Mucosa of rectum (tissue), 2 donors: ENCODE measurements at regions not wholly inside any gene's neighbourhood (a gene's known extent, or its start where the extent isn't known, plus 50 kb on each side); places are given as distances from the start of the nearest gene placed in this dataset.

Source experiments
- H3K27ac ChIP-seq, 2 donors: one replicate each; pipeline ENCODE4 v1.7.0; 2013; ENCODE audit warnings: inconsistent platforms in 2 of 2, low read depth in 2 of 2, low read length in 2 of 2
- H3K27me3 ChIP-seq, 2 donors: one replicate each; pipeline ENCODE4 v1.7.0; 2013; ENCODE audit warnings: low read length in 2 of 2; ENCODE audit not compliant: control insufficient read depth in 2 of 2, insufficient read depth in 2 of 2
- H3K36me3 ChIP-seq, 2 donors: one replicate each; pipeline ENCODE4 v1.7.0; 2013; ENCODE audit warnings: low read length in 2 of 2; ENCODE audit not compliant: control insufficient read depth in 2 of 2, insufficient read depth in 2 of 2
- H3K4me1 ChIP-seq, 2 donors: one replicate each; pipeline ENCODE4 v1.7.0; 2013; ENCODE audit warnings: low read length in 2 of 2, mild to moderate bottlenecking in 1 of 2; ENCODE audit not compliant: control insufficient read depth in 2 of 2, insufficient read depth in 2 of 2
- H3K4me3 ChIP-seq, 2 donors: one replicate each; pipeline ENCODE4 v1.7.0; 2013; ENCODE audit warnings: low read length in 2 of 2
- H3K9ac ChIP-seq, 2 donors: one replicate each; pipeline ENCODE4 v1.7.0; 2013; ENCODE audit warnings: low read length in 2 of 2, low read depth in 1 of 2, mild to moderate bottlenecking in 1 of 2
- H3K9me3 ChIP-seq, 2 donors: one replicate each; pipeline ENCODE4 v1.7.0; 2013; ENCODE audit warnings: low read length in 2 of 2; ENCODE audit not compliant: control insufficient read depth in 2 of 2
- donor health status: healthy.
- donor health status: Normal muscosa, but diverticular disease.

- no peaks in the 10 kb centered on the region for H3K9me3 ChIP-seq
- H3K27me3 ChIP-seq: no peaks in the 10 kb centered on the region
- H3K4me1 ChIP-seq: no peaks in the 10 kb centered on the region
- no peak overlapping the region for H3K9ac ChIP-seq
- H3K4me3 ChIP-seq: no peak overlapping the region
- no peaks in the 10 kb centered on the region for H3K36me3 ChIP-seq
- H3K27ac ChIP-seq: no peak overlapping the region
Observed at GRCh38 chr2:138103156-138103555, 138.9 kb downstream of the HNMT start.

DNA sequence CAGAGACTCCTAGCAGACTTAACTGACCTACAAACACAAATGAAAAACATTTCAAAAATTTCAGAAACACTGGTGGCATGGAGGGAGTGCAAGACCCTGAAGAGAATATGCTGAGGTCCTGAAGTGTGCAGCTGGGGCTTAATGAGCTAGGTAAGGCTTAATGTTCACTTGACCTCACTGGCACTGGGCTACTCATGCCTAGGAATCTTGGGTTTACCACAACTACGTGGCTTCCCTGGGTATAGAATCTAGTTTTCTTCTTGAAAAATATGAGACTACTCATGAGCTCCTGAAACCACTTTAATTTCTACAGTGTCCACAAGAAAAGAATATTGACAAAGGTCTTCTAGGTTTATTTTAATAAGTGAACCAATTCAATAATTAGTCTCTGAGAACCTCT is 139.8 kb downstream of the HNMT start:
- Histone ChIP-seq H3K4me1 (no peaks in the 10 kb centered on the region), H3K4me3 (no peak overlapping the region), H3K27me3 (no peaks in the 10 kb centered on the region), H3K9me3 (no peaks in the 10 kb centered on the region), H3K36me3 (no peaks in the 10 kb centered on the region), H3K9ac (no peak overlapping the region), H3K27ac (no peak overlapping the region)

- no peak overlapping the region for H3K27ac ChIP-seq
- no peaks in the 10 kb centered on the region for H3K9me3 ChIP-seq
- H3K36me3 ChIP-seq: no peaks in the 10 kb centered on the region
- no peaks in the 10 kb centered on the region for H3K27me3 ChIP-seq
- no peak overlapping the region for H3K4me3 ChIP-seq
- H3K4me1 ChIP-seq: no peaks in the 10 kb centered on the region
- H3K9ac ChIP-seq: no peak overlapping the region
Observed at GRCh38 chr2:138105358-138105757, 141.1 kb downstream of the HNMT start.

DNA sequence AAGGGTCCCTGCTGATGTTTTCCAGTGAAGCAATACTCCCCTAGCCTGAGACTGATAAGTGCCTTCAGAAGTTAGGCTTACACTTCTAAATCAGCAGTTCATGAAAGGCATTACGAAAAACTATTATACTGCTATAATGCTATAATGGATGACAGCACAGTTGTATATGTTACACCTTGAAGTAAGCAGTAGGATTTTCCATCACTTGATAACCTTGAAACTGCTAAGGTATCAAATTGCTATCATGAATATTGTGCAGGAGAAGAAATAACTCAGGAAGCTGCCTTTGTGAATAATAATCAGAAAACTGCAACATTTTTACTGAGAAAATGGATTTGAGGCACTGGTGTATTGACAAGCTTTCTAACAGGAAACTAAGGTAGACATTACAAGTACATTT is 142.3 kb downstream of the HNMT start:
- no peaks in the 10 kb centered on the region for H3K9me3 ChIP-seq
- no peaks in the 10 kb centered on the region for H3K36me3 ChIP-seq
- no peaks in the 10 kb centered on the region for H3K4me1 ChIP-seq
- no peak overlapping the region for H3K27ac ChIP-seq
- H3K4me3 ChIP-seq: no peak overlapping the region
- no peaks in the 10 kb centered on the region for H3K27me3 ChIP-seq
- no peak overlapping the region for H3K9ac ChIP-seq

DNA sequence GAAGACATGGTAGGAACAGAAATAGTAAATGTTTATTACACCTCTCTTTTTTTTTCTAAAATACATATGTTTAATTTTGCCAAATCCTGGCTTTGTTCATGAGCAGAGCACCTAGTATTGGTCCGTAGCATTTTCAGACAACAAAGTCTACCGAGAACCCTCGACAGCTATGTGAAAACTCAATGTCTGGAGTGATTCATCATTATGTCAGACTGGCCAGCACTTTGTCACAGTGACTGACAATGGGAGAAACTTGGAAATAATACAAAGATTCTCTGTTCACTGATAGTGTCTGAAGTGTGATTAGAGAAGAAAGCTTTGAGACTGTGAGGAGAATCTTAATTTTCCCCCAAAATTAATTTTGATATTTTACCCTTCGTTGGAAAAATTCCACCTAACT is 143.0 kb downstream of the HNMT start:
- Histone ChIP-seq H3K4me1 (no peaks in the 10 kb centered on the region), H3K9ac (no peak overlapping the region), H3K9me3 (no peaks in the 10 kb centered on the region), H3K4me3 (no peak overlapping the region), H3K27me3 (no peaks in the 10 kb centered on the region), H3K36me3 (no peaks in the 10 kb centered on the region), H3K27ac (no peak overlapping the region)

DNA sequence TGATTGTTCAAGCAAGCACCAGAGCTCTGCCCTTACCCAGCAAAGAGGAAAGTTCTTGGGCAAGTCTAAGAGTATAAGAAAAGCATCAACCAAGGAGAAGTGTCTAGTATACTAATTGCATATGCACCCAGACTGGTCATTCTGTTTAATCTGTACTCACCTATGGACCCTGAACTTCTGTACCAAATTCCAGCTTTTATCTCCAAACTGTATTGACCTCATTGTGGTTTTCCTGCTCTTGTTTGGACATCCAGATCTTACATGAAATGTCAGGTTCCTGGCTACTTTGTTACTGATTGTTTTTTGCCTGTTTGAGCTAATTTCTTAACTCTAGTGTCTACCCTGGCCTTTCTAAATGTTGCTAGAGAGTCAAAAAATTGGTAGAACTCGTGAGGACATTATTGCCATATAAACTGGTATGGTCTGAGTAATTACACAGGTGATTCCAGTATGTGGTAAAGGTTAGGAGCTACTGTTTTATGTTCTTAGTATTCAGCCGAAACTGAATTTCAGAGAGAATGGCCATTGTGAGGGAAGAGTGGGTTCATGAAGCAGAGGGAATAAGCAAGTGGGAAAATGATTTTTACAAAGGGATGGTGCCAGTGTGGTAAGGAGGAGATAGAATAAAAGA is 146.3 kb downstream of the HNMT start:
- Histone ChIP-seq H3K27ac (no peak overlapping the region), H3K27me3 (no peaks in the 10 kb centered on the region), H3K9ac (no peak overlapping the region), H3K4me1 (no peaks in the 10 kb centered on the region), H3K4me3 (no peak overlapping the region), H3K9me3 (no peaks in the 10 kb centered on the region), H3K36me3 (no peaks in the 10 kb centered on the region)

GRCh38 chr2:138112536-138112935 is 148.3 kb downstream of the HNMT start:
- Histone ChIP-seq H3K4me1 (no peaks in the 10 kb centered on the region), H3K9ac (no peak overlapping the region), H3K4me3 (no peak overlapping the region), H3K36me3 (no peaks in the 10 kb centered on the region), H3K27ac (no peak overlapping the region), H3K27me3 (no peaks in the 10 kb centered on the region), H3K9me3 (no peaks in the 10 kb centered on the region)

DNA sequence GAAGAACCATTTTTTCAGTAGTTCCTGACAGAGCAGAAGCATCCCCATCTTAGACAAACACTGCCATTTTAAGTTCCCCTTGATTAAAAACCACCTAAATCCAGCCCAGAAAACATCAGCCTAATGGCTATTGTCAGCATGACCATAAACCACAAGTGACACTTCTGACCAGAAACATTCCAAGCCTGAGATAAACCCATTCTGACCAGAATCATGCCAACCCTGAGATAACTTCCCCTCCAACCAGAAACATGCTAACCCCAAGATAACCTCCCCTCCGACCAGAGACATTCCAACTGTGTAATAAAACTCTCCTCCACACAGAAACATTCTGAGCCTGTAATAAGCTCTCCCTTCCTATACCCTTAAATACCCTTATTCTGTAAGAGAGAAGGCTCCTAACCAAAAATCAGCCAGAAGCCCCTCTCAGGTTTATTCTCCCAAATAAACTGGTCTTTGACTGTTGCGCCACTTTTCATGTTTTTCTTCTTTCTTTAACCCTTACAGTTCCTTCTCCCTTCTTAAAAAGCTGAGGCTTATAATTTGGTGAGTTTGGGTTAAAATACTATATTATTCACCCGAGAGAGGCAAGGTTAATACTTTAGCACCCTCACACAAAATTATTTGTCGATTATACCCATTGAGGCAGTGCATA is 149.7 kb downstream of the HNMT start:
- no peak overlapping the region for H3K9ac ChIP-seq
- no peaks in the 10 kb centered on the region for H3K9me3 ChIP-seq
- H3K4me1 ChIP-seq: no peaks in the 10 kb centered on the region
- H3K27ac ChIP-seq: no peak overlapping the region
- H3K4me3 ChIP-seq: no peak overlapping the region
- H3K36me3 ChIP-seq: no peaks in the 10 kb centered on the region
- H3K27me3 ChIP-seq: no peaks in the 10 kb centered on the region

GRCh38 chr2:138115666-138116065 is 151.4 kb downstream of the HNMT start:
- H3K4me3 ChIP-seq: no peak overlapping the region
- H3K36me3 ChIP-seq: no peaks in the 10 kb centered on the region
- no peaks in the 10 kb centered on the region for H3K4me1 ChIP-seq
- H3K27ac ChIP-seq: no peak overlapping the region
- H3K9ac ChIP-seq: no peak overlapping the region
- no peaks in the 10 kb centered on the region for H3K27me3 ChIP-seq
- H3K9me3 ChIP-seq: no peaks in the 10 kb centered on the region

- H3K4me3 ChIP-seq: no peak overlapping the region
- no peaks in the 10 kb centered on the region for H3K4me1 ChIP-seq
- no peaks in the 10 kb centered on the region for H3K27me3 ChIP-seq
- no peak overlapping the region for H3K9ac ChIP-seq
- no peak overlapping the region for H3K27ac ChIP-seq
- no peaks in the 10 kb centered on the region for H3K9me3 ChIP-seq
- H3K36me3 ChIP-seq: no peaks in the 10 kb centered on the region
Observed at GRCh38 chr2:138116456-138116855, 152.2 kb downstream of the HNMT start.
